CD4-positive, alpha-beta T cell treated with Interleukin-6 for 4 hours (primary cell): ENCODE measurements at regions not wholly inside any gene's neighbourhood (a gene's known extent, or its start where the extent isn't known, plus 50 kb on each side); places are given as distances from the start of the nearest gene placed in this dataset.

Source experiments
- DNase-seq: peaks from one replicate; pipeline ENCODE4 v3.0.0-alpha.2; 2020; ENCODE audit warnings: mixed read lengths

DNA sequence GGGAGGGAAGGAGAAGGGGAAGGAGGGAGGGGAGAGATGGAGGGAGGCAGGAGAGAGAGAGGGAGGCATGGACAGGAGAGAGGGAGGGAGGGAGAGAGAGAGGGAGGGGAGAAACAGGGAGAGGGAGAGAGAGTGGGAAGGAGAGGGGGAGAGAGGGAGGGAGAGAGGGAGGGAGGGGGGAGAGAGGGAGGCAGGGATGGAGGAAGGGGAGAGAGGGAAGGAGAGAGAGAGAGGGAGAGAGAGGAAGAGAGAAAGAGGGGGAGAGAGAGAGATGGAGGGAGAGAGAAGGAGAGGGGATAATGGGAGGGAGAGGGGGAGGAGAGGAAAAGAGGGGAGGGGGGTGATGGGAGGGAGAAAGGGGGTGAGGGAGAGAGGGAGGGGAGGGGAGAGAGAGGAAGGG, 86.8 kb upstream of the VSTM2B start:
- DNase-seq, result no peak

DNA sequence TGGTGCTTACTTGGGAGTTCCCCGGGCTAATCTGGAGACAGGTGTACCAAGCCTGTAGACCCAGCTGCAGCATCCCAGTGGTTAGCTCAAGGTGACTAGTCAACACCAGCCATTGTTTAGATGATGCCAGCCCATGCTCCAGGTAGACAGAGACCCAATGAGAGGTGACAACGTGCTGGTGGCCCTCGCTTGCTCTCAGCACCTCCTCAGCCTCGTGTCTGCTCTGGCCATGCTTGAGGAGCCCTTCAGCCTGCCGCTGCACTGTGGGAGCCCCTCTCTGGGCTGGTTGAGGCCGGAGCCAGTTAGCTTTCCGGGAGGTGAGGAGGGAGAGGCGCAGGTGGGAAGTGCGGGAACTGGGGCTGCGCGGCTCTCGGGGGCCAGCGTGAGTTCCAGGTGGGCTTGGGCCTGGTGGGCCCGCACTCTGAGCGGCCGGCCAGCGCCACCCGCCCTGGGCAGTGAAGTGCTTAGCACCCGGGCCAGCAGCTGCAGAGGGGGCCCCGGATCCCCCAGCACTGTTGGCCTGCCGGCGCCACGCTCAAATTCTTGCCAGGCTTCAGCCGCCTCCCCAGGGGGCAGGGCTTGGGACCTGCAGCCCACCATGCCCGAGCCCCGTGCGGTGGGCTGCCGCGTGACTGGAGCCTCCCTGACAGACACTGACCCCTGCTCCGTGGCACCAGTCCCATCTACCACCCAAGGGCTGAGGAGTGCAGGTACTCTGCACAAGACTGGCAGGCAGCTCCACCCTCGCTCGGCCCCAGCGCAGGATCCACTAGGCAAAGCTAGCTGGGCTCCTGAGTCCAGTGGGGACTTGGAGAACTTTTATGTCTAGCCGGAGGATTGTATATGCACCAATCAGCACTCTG, 85.9 kb upstream of the VSTM2B start:
- no peak for DNase-seq

DNA sequence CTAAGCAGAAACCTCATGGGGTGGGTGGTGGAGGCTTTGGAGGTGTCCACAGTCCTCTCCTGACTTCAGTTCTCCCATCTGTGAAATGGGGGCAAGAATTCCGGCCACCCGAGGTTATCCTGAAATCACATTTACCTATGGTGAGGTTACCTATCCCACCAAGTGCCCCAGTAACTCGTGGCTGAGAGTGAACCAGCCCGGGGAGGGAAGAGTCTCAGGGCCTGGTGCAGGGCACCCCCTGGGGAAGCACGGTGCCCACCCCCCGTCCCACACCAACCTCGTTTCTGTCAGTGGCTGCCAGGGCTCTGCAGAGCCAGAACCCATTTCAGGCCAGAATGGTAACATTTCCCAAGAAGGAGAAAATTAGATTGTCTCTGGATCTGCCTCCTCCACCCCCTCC, 83.7 kb upstream of the VSTM2B start:
- DNase-seq, result no peak

DNA sequence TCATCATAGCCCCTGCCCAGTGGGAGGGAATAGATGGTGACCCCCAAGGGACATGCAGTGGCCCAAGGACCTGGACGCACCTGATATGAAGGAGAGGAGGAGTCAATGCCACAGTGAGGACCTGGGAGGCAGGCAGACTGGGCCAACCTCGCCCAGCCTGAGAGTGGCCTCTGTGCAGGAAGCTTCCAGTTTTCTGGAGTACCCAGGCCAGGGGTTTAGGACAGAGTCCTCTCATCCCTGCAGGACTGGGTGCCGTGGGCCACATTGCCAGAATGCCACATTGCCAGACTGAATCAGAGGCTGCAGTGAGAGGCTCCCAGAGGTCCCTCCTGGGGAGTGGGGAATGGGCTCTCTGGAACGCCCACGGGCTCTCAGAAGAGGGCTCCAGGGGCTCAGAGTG, 82.9 kb upstream of the VSTM2B start:
- DNase-seq, result no peak

DNA sequence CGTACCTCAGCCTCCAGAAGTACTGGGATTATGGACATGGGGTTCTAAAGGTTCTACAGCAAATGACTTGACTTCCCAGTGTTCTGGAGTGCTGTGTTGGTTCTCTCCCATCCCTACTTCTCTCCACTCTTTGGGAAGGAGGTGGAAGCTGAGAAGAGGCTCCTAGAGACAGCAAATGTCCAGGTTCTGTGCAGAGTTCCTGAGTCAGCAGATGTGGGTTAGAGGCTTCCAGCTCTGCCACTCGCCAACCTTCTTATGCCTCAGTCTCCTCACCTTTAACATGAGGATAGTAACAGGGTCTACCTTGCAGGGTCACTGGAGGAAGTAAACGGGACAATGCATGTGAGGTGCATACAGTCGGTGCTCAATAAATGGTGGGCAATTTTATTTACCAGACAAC, 80.5 kb upstream of the VSTM2B start:
- no peak for DNase-seq

DNA sequence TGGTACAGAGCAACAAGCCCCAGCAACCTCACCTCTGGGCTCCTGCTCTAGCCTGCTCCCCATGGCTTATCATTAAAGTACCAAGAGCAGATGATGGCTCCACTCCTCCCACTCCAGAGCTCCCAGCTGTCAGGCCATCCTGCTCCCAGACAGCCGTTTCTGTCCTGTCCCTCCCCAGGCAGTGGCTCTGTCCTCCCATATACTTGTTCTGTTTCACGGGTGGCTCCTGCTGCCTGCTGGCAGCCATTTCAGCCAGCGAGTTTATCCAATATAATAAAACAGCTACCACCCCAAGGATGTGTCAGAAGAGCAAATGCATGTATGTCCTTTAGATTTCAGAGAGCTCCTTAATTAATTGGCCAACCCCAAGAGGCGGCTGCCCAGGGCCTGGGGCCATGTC, 79.4 kb upstream of the VSTM2B start:
- DNase-seq, result no peak

DNA sequence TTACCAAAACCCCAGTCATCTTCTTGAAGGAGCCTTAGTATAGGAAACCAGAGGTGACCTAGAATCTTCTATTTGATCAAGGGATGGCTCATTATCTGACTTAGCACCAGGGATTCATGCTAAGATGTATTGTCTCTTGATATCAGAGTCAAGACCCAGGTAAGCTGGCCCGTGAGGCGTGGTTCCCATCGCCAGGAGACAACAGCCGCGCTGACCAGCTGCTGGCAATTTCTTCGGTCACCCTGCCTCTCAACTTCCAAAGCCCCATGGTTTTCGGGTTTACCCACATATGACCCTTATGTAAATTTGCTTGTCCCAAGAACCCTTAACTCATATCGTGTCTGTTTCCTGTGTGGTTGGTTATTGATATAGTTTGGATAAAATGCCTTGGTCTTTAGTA, 77.7 kb upstream of the VSTM2B start:
- no peak for DNase-seq

DNA sequence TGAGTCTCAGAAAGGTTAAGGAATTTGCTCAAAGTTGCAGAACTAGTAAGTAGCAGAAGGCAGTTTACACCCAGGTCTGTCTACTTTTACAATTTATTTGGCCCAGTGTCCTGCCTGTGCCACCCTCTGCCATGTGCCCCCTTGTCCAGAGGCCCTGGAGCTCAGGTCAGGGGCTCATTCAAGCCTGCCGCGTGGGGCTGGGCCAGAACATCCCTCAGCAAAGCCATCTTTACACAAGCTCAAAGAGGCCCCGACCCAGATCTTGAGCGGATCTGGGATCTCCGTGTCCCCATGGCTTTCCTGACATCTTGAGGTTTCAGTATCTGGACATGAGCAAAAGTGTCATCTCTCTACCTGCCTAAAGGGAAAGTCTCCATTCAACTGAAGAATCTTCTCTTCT, 76.4 kb upstream of the VSTM2B start:
- no peak for DNase-seq

DNA sequence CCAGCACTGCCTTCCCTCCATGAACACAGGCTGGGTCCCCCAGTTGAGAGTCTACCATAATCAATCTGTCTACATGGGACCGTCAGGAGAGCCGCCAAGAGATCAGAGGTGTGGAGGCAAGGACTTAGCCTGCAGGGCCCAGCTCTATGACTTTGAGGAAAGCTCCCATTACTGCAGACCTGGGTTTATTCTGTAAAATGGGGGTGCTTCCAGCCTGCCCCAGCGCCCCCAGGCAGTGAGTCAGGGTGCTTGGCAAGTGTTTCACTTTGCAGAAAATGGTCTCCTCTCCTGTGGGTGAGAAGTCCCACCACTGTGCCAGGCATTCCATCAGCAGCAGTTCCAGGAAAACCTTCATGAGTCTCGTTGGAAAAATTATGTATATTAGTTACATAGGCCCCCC, 75.5 kb upstream of the VSTM2B start:
- DNase-seq, result no peak

DNA sequence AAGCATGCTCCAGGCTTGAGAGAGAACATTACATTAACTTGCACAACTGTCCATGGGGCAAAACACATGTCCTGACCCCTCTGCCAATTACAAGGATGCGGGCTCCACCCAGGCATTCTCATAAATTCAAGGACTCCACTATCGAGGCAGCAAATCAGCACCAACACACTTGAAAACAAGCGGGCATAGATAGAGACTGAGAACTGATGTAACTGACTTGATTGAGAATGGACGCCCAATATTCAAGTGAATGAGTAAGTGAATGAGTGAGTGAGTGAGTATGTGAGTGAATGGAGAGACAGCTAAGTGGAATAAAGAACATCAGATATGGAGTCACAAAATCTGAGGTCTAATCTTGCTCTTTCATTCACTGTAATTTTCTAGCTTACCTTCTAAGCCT, 75.0 kb upstream of the VSTM2B start:
- no peak for DNase-seq

DNA sequence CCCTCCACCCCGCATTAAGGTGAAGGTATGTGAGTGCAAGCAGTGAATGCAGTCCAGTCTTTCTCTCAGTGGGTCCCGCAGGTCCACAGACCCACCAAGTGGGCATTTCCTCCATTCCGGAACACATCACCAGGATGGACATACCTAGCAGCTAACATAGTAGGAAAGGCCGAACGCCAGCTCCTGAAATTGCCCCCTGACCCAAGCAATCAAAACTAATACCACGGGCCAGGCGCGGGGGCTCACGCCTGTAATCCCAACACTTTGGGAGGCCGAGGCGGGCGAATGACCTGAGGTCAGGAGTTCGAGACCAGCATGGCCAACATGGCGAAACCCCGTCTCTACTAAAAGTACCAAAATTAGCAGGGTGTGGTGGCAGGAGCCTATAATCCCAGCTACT, 71.7 kb upstream of the VSTM2B start:
- no peak for DNase-seq

DNA sequence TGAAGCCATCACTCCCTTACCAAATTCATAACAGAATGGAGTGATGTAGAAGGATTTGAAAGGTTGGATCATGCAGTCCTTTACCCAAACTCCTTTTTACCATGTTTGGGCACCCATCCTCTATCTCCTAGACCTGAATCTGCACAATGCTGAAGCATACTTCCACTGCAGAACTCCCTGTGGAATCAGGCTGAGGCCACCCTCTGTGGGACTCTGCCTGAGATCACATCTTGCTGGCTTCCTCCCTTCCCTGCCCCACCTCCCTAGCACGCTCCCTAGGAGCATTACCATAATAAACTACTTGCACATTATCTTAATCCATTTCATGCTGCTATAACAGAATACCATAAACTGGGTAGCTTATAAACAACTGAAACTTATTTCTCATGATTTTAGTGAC, 68.4 kb upstream of the VSTM2B start:
- no peak for DNase-seq

DNA sequence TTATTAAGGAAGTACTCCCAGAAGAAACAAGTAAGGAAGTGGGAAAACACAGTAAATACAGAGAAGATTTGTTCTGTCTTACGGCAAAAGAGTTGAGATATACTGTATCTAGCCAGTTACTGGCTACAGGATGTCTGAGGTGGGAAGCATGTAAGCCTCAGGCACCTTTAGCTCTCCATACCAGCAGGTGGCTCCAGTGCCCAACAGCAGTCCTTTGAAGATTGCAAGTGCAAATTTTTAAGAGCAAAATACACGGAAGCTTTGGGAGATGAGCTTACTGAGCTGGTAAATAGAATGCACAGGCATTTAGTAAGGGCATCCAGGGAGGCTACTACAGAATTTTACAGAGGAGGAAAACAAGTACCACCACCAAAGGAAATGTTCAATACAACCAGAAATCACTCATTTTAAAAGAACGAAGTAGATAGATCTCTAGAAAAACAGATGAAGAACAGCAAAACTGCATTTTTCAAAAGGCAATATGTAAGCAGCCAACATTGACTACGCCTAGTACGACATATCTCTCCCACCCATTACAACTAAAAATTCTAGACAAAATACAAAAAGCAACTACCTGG, 57.9 kb upstream of the VSTM2B start:
- peak; percentile 7 for DNase-seq

DNA sequence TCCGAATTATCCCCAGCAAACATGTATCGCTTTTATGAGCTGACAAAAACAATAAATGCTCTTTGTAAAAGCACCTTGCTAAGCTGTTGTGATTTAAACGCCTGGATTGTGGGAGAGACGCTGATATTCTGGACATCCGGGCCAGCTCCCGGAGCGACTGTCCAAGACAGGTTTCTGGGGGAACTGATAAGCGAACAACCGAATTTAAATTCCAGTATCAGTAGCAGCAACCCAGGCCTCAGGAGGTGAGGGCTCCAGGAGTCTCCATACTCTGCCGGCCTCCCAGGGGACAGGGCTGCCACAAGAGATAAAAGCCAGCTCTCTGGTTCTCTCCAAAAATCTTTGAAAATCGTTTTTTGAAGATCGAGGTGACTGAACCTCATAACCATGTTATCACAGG, 50.3 kb upstream of the VSTM2B start:
- no peak for DNase-seq
